Lower leg skin (tissue), 3 donors: ENCODE measurements at regions not wholly inside any gene's neighbourhood (a gene's known extent, or its start where the extent isn't known, plus 50 kb on each side); places are given as distances from the start of the nearest gene placed in this dataset.

Source experiments
- CTCF ChIP-seq, 3 donors: fragments of 450-650 bp; IDR thresholded peaks; one replicate each; pipeline ENCODE4 v1.5.1; 2016; ENCODE audit warnings: antibody characterized with exemption in 3 of 3, mild to moderate bottlenecking in 3 of 3, moderate library complexity in 2 of 3
- POLR2A ChIP-seq, 2 donors: fragments of 450-650 bp; IDR thresholded peaks; one replicate each; pipeline ENCODE4 v1.6.1; 2016 to 2017; ENCODE audit warnings: antibody characterized with exemption in 2 of 2, mild to moderate bottlenecking in 1 of 2, moderate library complexity in 1 of 2

GRCh38 chr14:98716133-98716532, 555.9 kb downstream of the BCL11B start:
- TF ChIP-seq CTCF (IDR thresholded peaks at IDR 0.05) (no peak), POLR2A (IDR thresholded peaks at IDR 0.05) (no peak)
